GM12892 (cell line): ENCODE measurements at regions not wholly inside any gene's neighbourhood (a gene's known extent, or its start where the extent isn't known, plus 50 kb on each side); places are given as distances from the start of the nearest gene placed in this dataset.
"Not testable (repeated sequence)": the region's sequence is repeated elsewhere in the genome, so short reads cannot be mapped to it uniquely, and the experiment has no call there.

Source experiments
- POLR2A ChIP-seq: IDR thresholded peaks from 2 replicates; pipeline ENCODE4 v1.6.1; 2011; ENCODE audit warnings: low read depth, low read length, control low read depth
- POLR2AphosphoS5 ChIP-seq: IDR thresholded peaks from 2 replicates; pipeline ENCODE4 v1.6.1; 2011; ENCODE audit warnings: low read depth, low read length, control low read depth

DNA sequence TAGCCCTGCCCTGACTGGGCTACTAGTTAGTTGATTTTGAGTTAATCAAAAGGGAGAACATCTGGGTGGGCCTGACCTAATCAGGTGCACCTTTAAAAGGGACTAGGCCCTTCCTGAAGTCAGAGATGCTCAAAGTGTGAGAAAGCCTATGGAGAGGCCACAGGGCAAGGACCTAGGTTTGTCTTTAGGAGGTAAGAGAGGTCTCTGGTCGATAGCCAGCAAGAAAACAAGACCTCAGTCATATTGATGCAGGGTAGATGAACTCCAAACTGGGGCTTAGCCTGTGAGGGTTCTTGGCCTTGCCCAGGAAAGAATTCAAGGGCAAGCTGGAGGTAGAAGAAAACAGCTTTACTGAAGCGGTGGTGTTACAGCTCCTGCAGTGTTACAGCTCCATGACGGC, 73.8 kb downstream of the NPIPB5 start:
- TF ChIP-seq POLR2AphosphoS5, POLR2A: not testable (repeated sequence)
